Activated CD4-positive, CD25-positive, alpha-beta regulatory T cell (primary cell): ENCODE measurements at regions not wholly inside any gene's neighbourhood (a gene's known extent, or its start where the extent isn't known, plus 50 kb on each side); places are given as distances from the start of the nearest gene placed in this dataset.
"Not testable (repeated sequence)": the region's sequence is repeated elsewhere in the genome, so short reads cannot be mapped to it uniquely, and the experiment has no call there.

Experiments
- DNase-seq, 4 experiments: peaks; one replicate each; lab custom pipeline; 2025; lab: John Stamatoyannopoulos, UW

- no peak for DNase-seq
These were observed 163.1 kb downstream of the PHLDA1 start for GRCh38 chr12:75868501-75868900.

- no peak for DNase-seq
These were observed 166.3 kb downstream of the PHLDA1 start for GRCh38 chr12:75865315-75865714.

GRCh38 chr12:75864161-75864560 is 167.4 kb downstream of the PHLDA1 start:
- no peak for DNase-seq

- DNase-seq, result no peak
These were observed 168.0 kb downstream of the PHLDA1 start for GRCh38 chr12:75863533-75863932.

- no peak for DNase-seq
These were observed 168.7 kb downstream of the PHLDA1 start for GRCh38 chr12:75862692-75863471.

- DNase-seq, result no peak
These were observed 171.7 kb downstream of the PHLDA1 start for GRCh38 chr12:75859868-75860267.

GRCh38 chr12:75856235-75856634 is 175.3 kb downstream of the PHLDA1 start:
- DNase-seq, result no peak

GRCh38 chr12:75855360-75855759 is 176.2 kb downstream of the PHLDA1 start:
- no peak for DNase-seq

GRCh38 chr12:75854681-75855309 is 176.8 kb downstream of the PHLDA1 start:
- no peak for DNase-seq

- not testable (repeated sequence) for DNase-seq
These were observed 177.4 kb downstream of the PHLDA1 start for GRCh38 chr12:75854137-75854536.

GRCh38 chr12:75853626-75854025 is 177.9 kb downstream of the PHLDA1 start:
- DNase-seq, result no peak

- DNase-seq, result no peak
These were observed 178.6 kb downstream of the PHLDA1 start for GRCh38 chr12:75852956-75853355.

GRCh38 chr12:75852143-75852542 is 179.4 kb downstream of the PHLDA1 start:
- no peak for DNase-seq

- no peak for DNase-seq
These were observed 180.7 kb downstream of the PHLDA1 start for GRCh38 chr12:75850721-75851462.

- DNase-seq, result no peak
These were observed 182.6 kb downstream of the PHLDA1 start for GRCh38 chr12:75848961-75849360.

GRCh38 chr12:75848431-75848925 is 183.1 kb downstream of the PHLDA1 start:
- DNase-seq, result no peak

GRCh38 chr12:75846102-75846501 is 185.5 kb downstream of the PHLDA1 start:
- DNase-seq, result no peak

- no peak for DNase-seq
These were observed 186.6 kb downstream of the PHLDA1 start for GRCh38 chr12:75844985-75845384.

- DNase-seq, result no peak
These were observed 187.4 kb downstream of the PHLDA1 start for GRCh38 chr12:75844049-75844770.

GRCh38 chr12:75842090-75842489 is 189.5 kb downstream of the PHLDA1 start:
- no peak for DNase-seq

GRCh38 chr12:75840994-75841355 is 190.6 kb downstream of the PHLDA1 start:
- no peak for DNase-seq

- DNase-seq, result no peak
These were observed 193.3 kb downstream of the PHLDA1 start for GRCh38 chr12:75838309-75838708.
